Subcutaneous abdominal adipose tissue (tissue), 5 donors: ENCODE measurements at regions not wholly inside any gene's neighbourhood (a gene's known extent, or its start where the extent isn't known, plus 50 kb on each side); places are given as distances from the start of the nearest gene placed in this dataset.

ENCODE experiments used
- H3K27ac ChIP-seq: one replicate; pipeline ENCODE4 v1.7.0; 2013; ENCODE audit warnings: low read depth, mild to moderate bottlenecking, inconsistent platforms, low read length, moderate library complexity
- H3K27me3 ChIP-seq, 5 donors: one replicate each; pipeline ENCODE4 v1.7.0; 2013; ENCODE audit warnings: low read length in 5 of 5, inconsistent platforms in 1 of 5; ENCODE audit not compliant: control insufficient read depth in 5 of 5, insufficient read depth in 4 of 5
- H3K36me3 ChIP-seq, 5 donors: one replicate each; pipeline ENCODE4 v1.7.0; 2013; ENCODE audit warnings: low read length in 5 of 5; ENCODE audit not compliant: control insufficient read depth in 5 of 5, insufficient read depth in 5 of 5
- H3K4me1 ChIP-seq, 5 donors: one replicate each; pipeline ENCODE4 v1.7.0; 2013; ENCODE audit warnings: low read length in 5 of 5, mild to moderate bottlenecking in 3 of 5, moderate library complexity in 1 of 5; ENCODE audit not compliant: control insufficient read depth in 5 of 5, insufficient read depth in 5 of 5
- H3K4me3 ChIP-seq, 5 donors: one replicate each; pipeline ENCODE4 v1.7.0; 2013; ENCODE audit warnings: low read length in 5 of 5, low read depth in 1 of 5
- H3K9ac ChIP-seq, 5 donors: one replicate each; pipeline ENCODE4 v1.7.0; 2013; ENCODE audit warnings: low read length in 5 of 5, mild to moderate bottlenecking in 4 of 5, moderate library complexity in 3 of 5
- H3K9me3 ChIP-seq, 5 donors: one replicate each; pipeline ENCODE4 v1.7.0; 2013; ENCODE audit warnings: low read length in 5 of 5; ENCODE audit not compliant: control insufficient read depth in 5 of 5
- donor health status: healthy.
- donor health status: healthy.
- donor health status: healthy.
- donor health status: healthy.
- donor health status: healthy.

GRCh38 chr2:222074674-222075073 is 224.1 kb downstream of the PAX3 start:
- Histone ChIP-seq H3K27me3 (peaks cover 0 to 7% (median 4%) of the 10 kb centered on the region in 5 donors), H3K9me3 (no peaks in the 10 kb centered on the region), H3K27ac (no peak overlapping the region), H3K9ac (no peak overlapping the region), H3K4me1 (peaks cover 0 to 5% (median 0%) of the 10 kb centered on the region in 5 donors), H3K4me3 (no peak overlapping the region), H3K36me3 (no peaks in the 10 kb centered on the region)

- H3K9ac ChIP-seq = no peak overlapping the region
- H3K36me3 ChIP-seq = no peaks in the 10 kb centered on the region
- no peak overlapping the region for H3K4me3 ChIP-seq
- no peak overlapping the region for H3K27ac ChIP-seq
- peaks cover 0 to 5% (median 0%) of the 10 kb centered on the region in 5 donors for H3K4me1 ChIP-seq
- H3K9me3 ChIP-seq = no peaks in the 10 kb centered on the region
- peaks cover 0 to 7% (median 4%) of the 10 kb centered on the region in 5 donors for H3K27me3 ChIP-seq
These were observed 226.9 kb downstream of the PAX3 start for GRCh38 chr2:222071911-222072310.

GRCh38 chr2:222064286-222064685 is 234.5 kb downstream of the PAX3 start:
- Histone ChIP-seq H3K4me3 (no peak overlapping the region), H3K27ac (no peak overlapping the region), H3K4me1 (peaks cover 0 to 9% (median 0%) of the 10 kb centered on the region in 5 donors)

GRCh38 chr2:222058819-222059445 is 239.9 kb downstream of the PAX3 start:
- no peak overlapping the region for H3K4me3 ChIP-seq
- H3K9ac ChIP-seq = no peak overlapping the region
- peaks cover 0 to 11% (median 7%) of the 10 kb centered on the region in 5 donors for H3K27me3 ChIP-seq
- peaks cover 0 to 12% (median 3%) of the 10 kb centered on the region in 5 donors for H3K4me1 ChIP-seq
- no peaks in the 10 kb centered on the region for H3K9me3 ChIP-seq
- H3K27ac ChIP-seq = no peak overlapping the region
- H3K36me3 ChIP-seq = no peaks in the 10 kb centered on the region

More at GRCh38 chr2:222064286-222064685, 234.5 kb downstream of the PAX3 start:
- no peaks in the 10 kb centered on the region for H3K36me3 ChIP-seq
- no peaks in the 10 kb centered on the region for H3K9me3 ChIP-seq
- H3K27me3 ChIP-seq = no peaks in the 10 kb centered on the region
- no peak overlapping the region for H3K9ac ChIP-seq

GRCh38 chr2:222057347-222058073 is 241.3 kb downstream of the PAX3 start:
- peaks cover under 1 to 19% (median 12%) of the 10 kb centered on the region in 5 donors for H3K27me3 ChIP-seq
- no peak overlapping the region for H3K4me3 ChIP-seq
- no peaks in the 10 kb centered on the region for H3K36me3 ChIP-seq
- H3K27ac ChIP-seq = no peak overlapping the region
- H3K9ac ChIP-seq = no peak overlapping the region
- H3K9me3 ChIP-seq = no peaks in the 10 kb centered on the region
- peaks cover 0 to 12% (median 3%) of the 10 kb centered on the region in 5 donors for H3K4me1 ChIP-seq

- Histone ChIP-seq H3K4me3 (no peak overlapping the region), H3K9ac (no peak overlapping the region), H3K27me3 (peaks cover 6 to 24% (median 18%) of the 10 kb centered on the region in 5 donors), H3K9me3 (no peaks in the 10 kb centered on the region), H3K27ac (no peak overlapping the region), H3K36me3 (no peaks in the 10 kb centered on the region), H3K4me1 (peaks cover 0 to 5% (median 3%) of the 10 kb centered on the region in 5 donors)
These were observed 243.5 kb downstream of the PAX3 start for GRCh38 chr2:222055328-222055727.

GRCh38 chr2:222054813-222055212 is 244.0 kb downstream of the PAX3 start:
- peaks cover 6 to 29% (median 23%) of the 10 kb centered on the region in 5 donors for H3K27me3 ChIP-seq

GRCh38 chr2:222052934-222053367 is 245.8 kb downstream of the PAX3 start:
- no peaks in the 10 kb centered on the region for H3K36me3 ChIP-seq
- H3K27me3 ChIP-seq = peaks cover 6 to 32% (median 29%) of the 10 kb centered on the region in 5 donors
- H3K27ac ChIP-seq = no peak overlapping the region
- no peak overlapping the region for H3K4me3 ChIP-seq
- H3K4me1 ChIP-seq = peaks cover 0 to 3% (median 3%) of the 10 kb centered on the region in 5 donors
- no peak overlapping the region for H3K9ac ChIP-seq
- no peaks in the 10 kb centered on the region for H3K9me3 ChIP-seq

More at GRCh38 chr2:222054813-222055212, 244.0 kb downstream of the PAX3 start:
- no peaks in the 10 kb centered on the region for H3K9me3 ChIP-seq
- peaks cover 0 to 5% (median 3%) of the 10 kb centered on the region in 5 donors for H3K4me1 ChIP-seq
- H3K9ac ChIP-seq = no peak overlapping the region
- H3K36me3 ChIP-seq = no peaks in the 10 kb centered on the region
- H3K27ac ChIP-seq = no peak overlapping the region
- H3K4me3 ChIP-seq = no peak overlapping the region

GRCh38 chr2:222050981-222051380 is 247.8 kb downstream of the PAX3 start:
- Histone ChIP-seq H3K36me3 (no peaks in the 10 kb centered on the region), H3K9ac (no peak overlapping the region), H3K4me3 (no peak overlapping the region), H3K9me3 (no peaks in the 10 kb centered on the region), H3K27me3 (peaks cover 6 to 33% (median 26%) of the 10 kb centered on the region in 5 donors), H3K27ac (no peak overlapping the region), H3K4me1 (peaks cover 0 to 3% (median 0%) of the 10 kb centered on the region in 5 donors)

GRCh38 chr2:222049946-222050345 is 248.9 kb downstream of the PAX3 start:
- peaks cover 6 to 27% (median 22%) of the 10 kb centered on the region in 5 donors for H3K27me3 ChIP-seq
- no peak overlapping the region for H3K9ac ChIP-seq
- no peaks in the 10 kb centered on the region for H3K36me3 ChIP-seq
- H3K4me3 ChIP-seq = no peak overlapping the region
- H3K27ac ChIP-seq = no peak overlapping the region
- H3K9me3 ChIP-seq = no peaks in the 10 kb centered on the region
- peaks cover 0 to 3% (median 0%) of the 10 kb centered on the region in 5 donors for H3K4me1 ChIP-seq
